Cardiac fibroblast (primary cell): ENCODE measurements at regions not wholly inside any gene's neighbourhood (a gene's known extent, or its start where the extent isn't known, plus 50 kb on each side); places are given as distances from the start of the nearest gene placed in this dataset.
A peak's percentile ranks its signal among the peaks of the same experiment; 100 is the strongest.

Experiments
- DNase-seq, 2 donors: peaks; one replicate each; pipeline versions ENCODE4 v3.0.0 to v3.0.0-alpha.2; 2010; ENCODE audit warnings: low read depth in 2 of 2
- H3K4me3 ChIP-seq, 2 donors: replicated peaks in 1 of 2; 1 replicate in 1 of 2; 2 replicates in 1 of 2; pipeline ENCODE4 v1.5.1; 2011; ENCODE audit warnings: low read depth in 2 of 2, low read length in 2 of 2, mild to moderate bottlenecking in 2 of 2, moderate library complexity in 1 of 2
- TF ChIP-seq, protein P1 (sequence below): IDR thresholded peaks from one replicate; pipeline ENCODE4 v1.5.1; 2011; ENCODE audit warnings: low read depth, mild to moderate bottlenecking, low read length, inconsistent platforms

DNA sequence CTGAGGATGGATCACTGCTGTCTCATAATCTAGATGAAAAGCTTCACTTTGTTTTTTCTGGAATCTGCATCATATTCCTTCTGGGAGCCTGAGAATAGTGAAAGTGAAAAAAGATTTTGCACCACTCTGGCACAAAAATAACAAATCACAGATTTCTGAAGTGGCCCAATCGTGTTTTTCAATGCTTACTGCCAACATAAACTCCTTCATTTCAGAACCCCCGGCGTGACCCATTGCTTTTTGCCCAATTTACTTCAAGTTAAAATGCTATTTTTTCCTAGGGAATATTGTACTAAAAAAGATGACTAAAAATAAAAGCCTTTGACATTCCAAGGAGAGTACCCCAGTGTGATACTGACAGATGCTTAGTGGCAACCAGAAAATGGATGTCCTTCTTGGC lies 53.7 kb upstream of the ANK3 start:
- DNase-seq, result no peak
- TF ChIP-seq, protein P1, sequence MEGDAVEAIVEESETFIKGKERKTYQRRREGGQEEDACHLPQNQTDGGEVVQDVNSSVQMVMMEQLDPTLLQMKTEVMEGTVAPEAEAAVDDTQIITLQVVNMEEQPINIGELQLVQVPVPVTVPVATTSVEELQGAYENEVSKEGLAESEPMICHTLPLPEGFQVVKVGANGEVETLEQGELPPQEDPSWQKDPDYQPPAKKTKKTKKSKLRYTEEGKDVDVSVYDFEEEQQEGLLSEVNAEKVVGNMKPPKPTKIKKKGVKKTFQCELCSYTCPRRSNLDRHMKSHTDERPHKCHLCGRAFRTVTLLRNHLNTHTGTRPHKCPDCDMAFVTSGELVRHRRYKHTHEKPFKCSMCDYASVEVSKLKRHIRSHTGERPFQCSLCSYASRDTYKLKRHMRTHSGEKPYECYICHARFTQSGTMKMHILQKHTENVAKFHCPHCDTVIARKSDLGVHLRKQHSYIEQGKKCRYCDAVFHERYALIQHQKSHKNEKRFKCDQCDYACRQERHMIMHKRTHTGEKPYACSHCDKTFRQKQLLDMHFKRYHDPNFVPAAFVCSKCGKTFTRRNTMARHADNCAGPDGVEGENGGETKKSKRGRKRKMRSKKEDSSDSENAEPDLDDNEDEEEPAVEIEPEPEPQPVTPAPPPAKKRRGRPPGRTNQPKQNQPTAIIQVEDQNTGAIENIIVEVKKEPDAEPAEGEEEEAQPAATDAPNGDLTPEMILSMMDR, result no peak
- H3K4me3 ChIP-seq, result no peak overlapping the region

DNA sequence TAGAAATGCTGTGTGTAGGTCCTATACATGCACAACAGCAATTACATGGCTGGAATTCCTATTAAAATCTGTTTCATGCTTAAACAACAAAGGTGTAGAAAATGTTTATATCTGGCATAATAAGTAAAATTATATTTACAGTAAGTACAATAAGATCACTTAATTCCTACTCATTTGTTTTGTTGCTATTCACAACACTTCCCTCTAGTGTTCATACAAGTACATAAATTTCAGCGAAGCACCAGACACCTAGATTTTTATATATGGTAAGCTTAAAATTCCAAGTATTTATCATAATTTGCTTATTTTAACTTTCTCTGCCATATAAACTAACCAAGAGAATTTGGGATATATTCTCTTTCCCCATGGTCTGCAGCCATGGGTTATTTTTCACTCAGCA lies 51.8 kb upstream of the ANK3 start:
- H3K4me3 ChIP-seq, result no peak overlapping the region
- DNase-seq, result peak in 1 of 2 donors; percentile 59
- TF ChIP-seq, protein P1, result peak; percentile 42

DNA sequence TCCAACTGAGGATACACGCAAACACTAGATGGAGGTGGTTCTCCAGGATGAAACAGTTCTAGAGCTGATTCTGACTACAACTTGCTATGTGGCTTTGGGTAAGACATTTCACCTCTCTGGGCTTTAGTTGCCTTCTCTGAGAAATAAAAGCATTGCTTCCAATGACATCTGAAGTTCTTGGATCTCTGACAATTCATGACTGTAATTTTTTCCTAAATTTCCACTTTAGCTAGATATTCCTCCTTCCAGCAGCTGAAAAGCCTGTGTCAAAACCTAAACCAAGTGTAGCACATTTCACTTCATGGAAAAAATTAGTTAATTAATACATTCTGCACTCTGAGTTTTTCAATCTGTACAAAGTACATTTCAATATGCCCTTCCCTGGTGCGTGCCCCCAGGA lies 50.0 kb upstream of the ANK3 start:
- H3K4me3 ChIP-seq, result no peak overlapping the region
- TF ChIP-seq, protein P1, result no peak

More for the DNA sequence above, 50.0 kb upstream of the ANK3 start:
- no peak for DNase-seq
